SU-DHL-6 (cell line): ENCODE measurements at regions not wholly inside any gene's neighbourhood (a gene's known extent, or its start where the extent isn't known, plus 50 kb on each side); places are given as distances from the start of the nearest gene placed in this dataset.

Experiments used
- H2AFZ ChIP-seq: fragments of 200-600 bp; sonication (generic); 2 replicates; pipeline ENCODE4 v1.6.1; 2014; ENCODE audit warnings: low read depth, mild to moderate bottlenecking, moderate library complexity, mixed read lengths, antibody characterized with exemption, low read length; ENCODE audit not compliant: severe bottlenecking
- H3F3A ChIP-seq: fragments of 200-600 bp; shearing (Covaris generic); 2 replicates; pipeline ENCODE4 v1.6.0; 2016; ENCODE audit warnings: antibody characterized with exemption, mild to moderate bottlenecking; ENCODE audit not compliant: insufficient read depth
- H3K27ac ChIP-seq: fragments of 200-600 bp; sonication (generic); 2 replicates; pipeline ENCODE4 v1.5.1; 2016; ENCODE audit warnings: low read depth, mild to moderate bottlenecking, low read length, moderate library complexity, mixed read lengths
- H3K27me3 ChIP-seq: fragments of 200-600 bp; sonication (generic), shearing (Covaris generic); 2 replicates; pipeline ENCODE4 v1.6.0; 2014; ENCODE audit warnings: mild to moderate bottlenecking, low read length
- H3K36me3 ChIP-seq: fragments of 200-600 bp; sonication (generic); 2 replicates; pipeline ENCODE4 v1.6.1; 2014; ENCODE audit warnings: mild to moderate bottlenecking, low read length, mixed read lengths
- H3K4me2 ChIP-seq: fragments of 300-600, 200-600 bp; shearing (Covaris generic), sonication (generic); 2 replicates; pipeline ENCODE4 v1.6.0; 2014; ENCODE audit warnings: low read length, low read depth, mild to moderate bottlenecking; ENCODE audit not compliant: poor library complexity, severe bottlenecking
- H3K4me3 ChIP-seq: fragments of 200-600 bp; sonication (generic); 2 replicates; pipeline ENCODE4 v1.5.1; 2014; ENCODE audit warnings: antibody characterized with exemption, low read length, mild to moderate bottlenecking, mixed read lengths; ENCODE audit not compliant: insufficient read depth, poor library complexity, severe bottlenecking
- H3K79me2 ChIP-seq: fragments of 200-600 bp; sonication (generic); 2 replicates; pipeline ENCODE4 v1.6.1; 2014; ENCODE audit warnings: mild to moderate bottlenecking, low read length, moderate library complexity; ENCODE audit not compliant: insufficient read depth
- H3K9ac ChIP-seq: fragments of 200-600 bp; sonication (generic); 2 replicates; pipeline ENCODE4 v1.7.0; 2014; ENCODE audit warnings: mild to moderate bottlenecking, low read length
- H3K9me2 ChIP-seq: fragments of 200-600 bp; sonication (generic); replicated peaks from 2 replicates; pipeline ENCODE4 v1.6.1; 2014; ENCODE audit warnings: low read length; ENCODE audit not compliant: insufficient read depth
- H3K9me3 ChIP-seq: fragments of 200-600 bp; sonication (generic); 2 replicates; pipeline ENCODE4 v1.6.1; 2014; ENCODE audit warnings: low read length, mixed read lengths; ENCODE audit not compliant: insufficient read depth
- H4K20me1 ChIP-seq: fragments of 200-600 bp; sonication (generic); 2 replicates; pipeline ENCODE4 v1.6.1; 2014; ENCODE audit warnings: low read depth, mild to moderate bottlenecking, antibody characterized with exemption, low read length, moderate library complexity, mixed read lengths
- EZH2phosphoT487 ChIP-seq: fragments of 200-600 bp; sonication (generic), shearing (Covaris generic); conservative IDR thresholded peaks from 2 replicates; pipeline ENCODE4 v1.6.1; 2018; ENCODE audit warnings: mild to moderate bottlenecking, antibody characterized with exemption, low read length, moderate library complexity, mixed read lengths
- TF ChIP-seq, protein P1 (sequence below): fragments of 200-600 bp; sonication (generic); IDR thresholded peaks from one replicate; pipeline ENCODE4 v1.5.1; 2017; ENCODE audit warnings: antibody characterized with exemption, mild to moderate bottlenecking, low read length, moderate library complexity; ENCODE audit not compliant: insufficient read depth, poor library complexity, severe bottlenecking

DNA sequence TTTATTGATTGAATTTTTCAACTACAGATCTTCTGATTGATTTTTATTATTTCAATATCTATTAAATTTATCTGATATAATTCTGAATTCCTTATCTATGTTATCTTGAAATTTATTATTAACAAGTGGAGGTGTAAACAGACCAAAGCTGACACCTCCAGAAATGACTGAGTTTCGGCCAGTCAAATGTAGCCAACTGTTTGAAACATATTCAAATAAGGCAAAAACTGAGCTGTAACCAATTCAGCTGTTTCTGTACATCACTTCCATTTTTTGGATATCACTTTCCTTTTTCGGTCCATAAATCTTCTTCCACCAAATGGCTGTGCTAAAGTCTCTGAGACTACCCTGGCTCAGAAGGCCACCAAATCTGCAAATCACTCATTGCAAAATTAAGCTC lies 2127.3 kb upstream of the AGA start:
- H3K27me3 ChIP-seq, result no peaks in the 10 kb centered on the region
- H3K9me3 ChIP-seq, result no peaks in the 10 kb centered on the region

DNA sequence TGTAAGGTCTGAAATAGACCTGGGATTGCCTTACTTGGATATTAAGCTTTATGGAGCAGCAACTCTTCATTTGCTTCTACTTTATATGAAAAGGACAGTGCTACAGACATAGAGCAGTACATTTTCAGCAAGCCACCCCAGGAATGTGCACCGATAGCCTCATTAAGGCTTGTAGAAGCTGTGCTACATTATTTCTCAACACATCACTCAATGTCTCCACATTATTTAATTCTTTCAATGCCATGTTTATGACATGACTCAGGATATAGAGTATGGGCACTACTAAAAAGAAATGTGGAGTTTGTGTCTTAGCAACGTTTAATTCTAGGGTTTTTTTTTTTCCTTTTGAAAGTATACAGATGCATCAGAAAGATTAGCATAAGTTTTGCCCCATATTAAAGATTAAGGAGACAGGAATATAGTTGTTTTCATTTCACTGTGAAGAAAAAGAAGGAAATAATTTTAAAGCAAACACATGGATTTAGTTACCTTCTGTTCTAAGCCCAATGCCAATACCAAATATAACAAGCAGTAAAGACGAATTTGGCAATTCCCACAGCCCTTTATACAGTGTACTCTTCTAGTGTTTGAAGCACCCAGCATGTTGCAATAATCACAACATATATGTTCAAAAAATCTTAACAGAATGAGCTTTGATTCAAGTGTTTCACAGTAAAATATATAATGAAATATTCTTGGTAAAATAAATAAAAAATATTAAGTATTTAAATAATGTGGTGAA lies 2140.1 kb upstream of the AGA start:
- TF ChIP-seq, protein P1, sequence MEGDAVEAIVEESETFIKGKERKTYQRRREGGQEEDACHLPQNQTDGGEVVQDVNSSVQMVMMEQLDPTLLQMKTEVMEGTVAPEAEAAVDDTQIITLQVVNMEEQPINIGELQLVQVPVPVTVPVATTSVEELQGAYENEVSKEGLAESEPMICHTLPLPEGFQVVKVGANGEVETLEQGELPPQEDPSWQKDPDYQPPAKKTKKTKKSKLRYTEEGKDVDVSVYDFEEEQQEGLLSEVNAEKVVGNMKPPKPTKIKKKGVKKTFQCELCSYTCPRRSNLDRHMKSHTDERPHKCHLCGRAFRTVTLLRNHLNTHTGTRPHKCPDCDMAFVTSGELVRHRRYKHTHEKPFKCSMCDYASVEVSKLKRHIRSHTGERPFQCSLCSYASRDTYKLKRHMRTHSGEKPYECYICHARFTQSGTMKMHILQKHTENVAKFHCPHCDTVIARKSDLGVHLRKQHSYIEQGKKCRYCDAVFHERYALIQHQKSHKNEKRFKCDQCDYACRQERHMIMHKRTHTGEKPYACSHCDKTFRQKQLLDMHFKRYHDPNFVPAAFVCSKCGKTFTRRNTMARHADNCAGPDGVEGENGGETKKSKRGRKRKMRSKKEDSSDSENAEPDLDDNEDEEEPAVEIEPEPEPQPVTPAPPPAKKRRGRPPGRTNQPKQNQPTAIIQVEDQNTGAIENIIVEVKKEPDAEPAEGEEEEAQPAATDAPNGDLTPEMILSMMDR, result no peak
- no peak for TF ChIP-seq EZH2phosphoT487
- no peaks in the 10 kb centered on the region for H3F3A ChIP-seq
- H3K9me2 ChIP-seq, result peaks cover under 1% of the 10 kb centered on the region; the same call in 1 of the 2 replicates
- H3K9me3 ChIP-seq, result no peaks in the 10 kb centered on the region
- H3K9ac ChIP-seq, result no peak overlapping the region
- H3K4me3 ChIP-seq, result no peak overlapping the region
- no peak overlapping the region for H3K4me2 ChIP-seq
- no peaks in the 10 kb centered on the region for H3K27me3 ChIP-seq
- no peak overlapping the region for H2AFZ ChIP-seq
- no peaks in the 10 kb centered on the region for H3K36me3 ChIP-seq
- H3K27ac ChIP-seq, result no peak overlapping the region
- no peaks in the 10 kb centered on the region for H3K79me2 ChIP-seq
- H4K20me1 ChIP-seq, result no peaks in the 10 kb centered on the region

More for the DNA sequence above, 2127.3 kb upstream of the AGA start:
- H4K20me1 ChIP-seq, result no peaks in the 10 kb centered on the region
- H2AFZ ChIP-seq, result no peak overlapping the region
- no peak overlapping the region for H3K9ac ChIP-seq
- H3K36me3 ChIP-seq, result no peaks in the 10 kb centered on the region
- H3K9me2 ChIP-seq, result no peaks in the 10 kb centered on the region
- TF ChIP-seq, protein P1, result no peak
- no peak for TF ChIP-seq EZH2phosphoT487
- H3K4me3 ChIP-seq, result no peak overlapping the region
- H3K27ac ChIP-seq, result no peak overlapping the region
- no peak overlapping the region for H3K4me2 ChIP-seq
- no peaks in the 10 kb centered on the region for H3F3A ChIP-seq
- H3K79me2 ChIP-seq, result no peaks in the 10 kb centered on the region

DNA sequence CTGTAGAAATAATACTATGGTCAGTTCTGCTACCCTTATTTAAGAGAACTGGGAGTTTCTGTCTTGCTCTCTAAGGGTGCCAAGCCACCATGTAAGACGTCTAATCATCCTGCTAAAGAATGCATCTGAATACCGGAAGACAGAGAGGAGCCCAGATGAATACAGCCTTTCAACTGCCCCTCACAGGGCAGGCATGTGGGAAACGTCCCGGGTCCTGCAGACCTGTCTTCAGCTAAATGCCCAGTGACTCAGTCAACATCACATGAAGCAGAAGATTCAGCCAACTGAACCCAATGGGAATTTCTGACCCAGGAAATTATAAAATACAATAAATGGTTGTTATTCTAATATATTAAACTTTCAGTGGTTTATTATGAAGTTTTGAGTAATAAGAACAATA lies 2141.0 kb upstream of the AGA start:
- Histone ChIP-seq H3K27ac (no peak overlapping the region), H3K4me2 (no peak overlapping the region), H4K20me1 (no peaks in the 10 kb centered on the region), H3K9ac (no peak overlapping the region), H3K9me2 (no peaks in the 10 kb centered on the region; the same call in 1 of the 2 replicates), H3K36me3 (no peaks in the 10 kb centered on the region), H2AFZ (no peak overlapping the region), H3F3A (no peaks in the 10 kb centered on the region), H3K79me2 (no peaks in the 10 kb centered on the region), H3K9me3 (no peaks in the 10 kb centered on the region), H3K27me3 (no peaks in the 10 kb centered on the region), H3K4me3 (no peak overlapping the region)
- TF ChIP-seq, protein P1, result no peak
- no peak for TF ChIP-seq EZH2phosphoT487
